Right lobe of liver (tissue), 6 donors: ENCODE measurements at regions not wholly inside any gene's neighbourhood (a gene's known extent, or its start where the extent isn't known, plus 50 kb on each side); places are given as distances from the start of the nearest gene placed in this dataset.

Experiments
- ATAC-seq, 4 donors: fragments of 200-7000 bp; cut with Tn5 transposase; one replicate each; pipeline ENCODE4 v1.9.1; 2020; ENCODE audit warnings: mild to moderate bottlenecking in 4 of 4, moderate library complexity in 4 of 4
- DNase-seq, 3 donors: peaks; one replicate each; pipeline ENCODE4 v3.0.0-alpha.2; 2020
- H3K27ac ChIP-seq, 3 donors: fragments of 200-600 bp; one replicate each; pipeline ENCODE4 v1.8.0; 2022
- H3K27me3 ChIP-seq, 2 donors: fragments of 200-600 bp; one replicate each; pipeline ENCODE4 v1.8.0; 2022
- H3K36me3 ChIP-seq, 4 donors: fragments of 200-600 bp; sonication (generic) in 1 of 4; one replicate each; pipeline versions ENCODE4 v1.5.1 to v1.8.0; 2017 to 2022; ENCODE audit warnings: control low read depth in 1 of 4
- H3K4me1 ChIP-seq, 4 donors: fragments of 200-600 bp; sonication (generic) in 1 of 4; one replicate each; pipeline versions ENCODE4 v1.5.1 to v1.8.0; 2017 to 2022; ENCODE audit warnings: control low read depth in 1 of 4
- H3K4me3 ChIP-seq, 3 donors: fragments of 200-600 bp; one replicate each; pipeline ENCODE4 v1.8.0; 2022
- H3K9me3 ChIP-seq, 4 donors: fragments of 200-600 bp; sonication (generic) in 1 of 4; one replicate each; pipeline versions ENCODE4 v1.5.1 to v1.8.0; 2017 to 2022; ENCODE audit warnings: control low read depth in 1 of 4
- POLR2A ChIP-seq: fragments of 450-650 bp; IDR thresholded peaks from one replicate; pipeline ENCODE4 v1.6.1; 2017; ENCODE audit warnings: antibody characterized with exemption, mild to moderate bottlenecking
- WGBS: methylation state at CpG from one replicate; pipeline ENCODE4 v1.1.6; 2018; ENCODE audit warnings: low coverage, low lambda C conversion rate; ENCODE audit not compliant: insufficient coverage; ENCODE audit errors: missing lambda C conversion rate; 5-methylcytosine and 5-hydroxymethylcytosine counted together
- intact Hi-C, 2 donors: fragments of 100-400 bp; cut with DNase I; formaldehyde crosslinking; loops; one replicate each; pipeline versions ENCODE4 v1.11.2 to v1.14.1; 2022
- TF ChIP-seq, protein P1 (sequence below), 4 donors: fragments of 200-600 bp in 3 of 4; fragments of 450-650 bp in 1 of 4; IDR thresholded peaks; one replicate each; pipeline versions ENCODE4 v1.5.1 to v1.8.0; 2016 to 2022; ENCODE audit warnings: antibody characterized with exemption in 4 of 4, mild to moderate bottlenecking in 2 of 4
- donor health status: DM: no; HTN: yes; CAD: no.
- donor health status: DM: no; HTN: no; CAD: no.
- donor health status: DM: no; HTN: no; CAD: no.
- donor health status: DM: no; HTN: yes; CAD: no.
- donor health status: DM: no; HTN: yes; CAD: no.

DNA sequence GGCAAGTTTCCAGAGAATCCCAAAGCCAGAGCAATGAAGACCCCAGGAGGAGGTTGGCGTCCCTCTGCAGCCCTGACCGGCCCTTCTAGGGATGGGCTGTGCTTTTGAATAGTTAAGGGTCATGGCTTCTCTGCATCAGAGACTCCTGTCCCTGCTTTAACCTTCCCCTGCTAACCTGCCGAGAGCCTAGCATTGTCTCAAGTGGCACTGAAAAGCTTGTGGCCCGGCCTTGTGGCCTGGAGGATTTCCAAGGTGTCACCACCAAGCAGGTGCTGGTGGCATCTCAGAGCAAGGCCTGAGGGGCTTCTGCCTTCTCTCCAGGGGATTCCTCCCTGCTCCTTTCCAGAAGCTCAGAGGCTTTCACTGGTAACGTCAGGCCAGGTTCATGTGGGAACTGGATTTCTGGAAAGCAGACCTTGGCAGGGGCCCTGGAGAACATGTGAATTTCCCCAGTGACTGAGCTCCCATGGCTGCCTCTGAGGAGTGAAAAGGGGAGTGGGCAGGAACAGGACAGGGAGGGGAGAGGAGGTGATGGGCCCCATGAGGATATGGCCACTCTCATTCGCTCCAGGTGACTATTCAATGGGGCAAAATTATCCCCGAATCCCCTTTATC, 409.9 kb downstream of the PTPRU start:
- intact Hi-C loops = no loop called here

DNA sequence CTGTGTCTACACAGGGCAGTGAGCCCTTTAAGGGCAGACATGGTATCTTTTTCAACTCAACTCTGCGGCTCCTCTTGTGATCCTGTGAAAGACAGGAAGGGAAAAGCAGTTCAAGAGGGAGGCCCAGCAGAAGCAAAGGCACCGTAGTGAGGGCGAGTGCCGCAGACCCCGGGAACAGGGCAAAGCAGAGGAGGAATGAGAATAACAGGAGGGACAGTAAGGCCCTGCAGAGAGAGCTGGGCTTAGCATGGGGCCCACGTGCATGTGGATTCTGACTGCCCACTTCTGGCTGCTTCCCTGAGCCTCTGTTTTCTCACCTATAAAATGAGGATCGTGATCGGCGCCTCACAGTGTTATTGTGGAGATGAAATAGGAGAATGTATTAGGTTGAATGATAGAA, 409.3 kb downstream of the PTPRU start:
- TF ChIP-seq POLR2A = no peak
- TF ChIP-seq, protein P1, sequence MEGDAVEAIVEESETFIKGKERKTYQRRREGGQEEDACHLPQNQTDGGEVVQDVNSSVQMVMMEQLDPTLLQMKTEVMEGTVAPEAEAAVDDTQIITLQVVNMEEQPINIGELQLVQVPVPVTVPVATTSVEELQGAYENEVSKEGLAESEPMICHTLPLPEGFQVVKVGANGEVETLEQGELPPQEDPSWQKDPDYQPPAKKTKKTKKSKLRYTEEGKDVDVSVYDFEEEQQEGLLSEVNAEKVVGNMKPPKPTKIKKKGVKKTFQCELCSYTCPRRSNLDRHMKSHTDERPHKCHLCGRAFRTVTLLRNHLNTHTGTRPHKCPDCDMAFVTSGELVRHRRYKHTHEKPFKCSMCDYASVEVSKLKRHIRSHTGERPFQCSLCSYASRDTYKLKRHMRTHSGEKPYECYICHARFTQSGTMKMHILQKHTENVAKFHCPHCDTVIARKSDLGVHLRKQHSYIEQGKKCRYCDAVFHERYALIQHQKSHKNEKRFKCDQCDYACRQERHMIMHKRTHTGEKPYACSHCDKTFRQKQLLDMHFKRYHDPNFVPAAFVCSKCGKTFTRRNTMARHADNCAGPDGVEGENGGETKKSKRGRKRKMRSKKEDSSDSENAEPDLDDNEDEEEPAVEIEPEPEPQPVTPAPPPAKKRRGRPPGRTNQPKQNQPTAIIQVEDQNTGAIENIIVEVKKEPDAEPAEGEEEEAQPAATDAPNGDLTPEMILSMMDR (IDR thresholded peaks at IDR 0.05) = no peak
- no peaks in the 10 kb centered on the region for H3K36me3 ChIP-seq
- no peak overlapping the region for H3K27ac ChIP-seq
- peak in 1 of 3 donors; percentile 11 for DNase-seq
- intact Hi-C loops = no loop called here
- ATAC-seq = no peak
- 51% methylated on average over 7 of the region's 9 CpGs for WGBS
- H3K4me3 ChIP-seq = no peak overlapping the region
- no peaks in the 10 kb centered on the region for H3K27me3 ChIP-seq
- no peaks in the 10 kb centered on the region for H3K9me3 ChIP-seq
- no peaks in the 10 kb centered on the region for H3K4me1 ChIP-seq

More for the DNA sequence above, 409.9 kb downstream of the PTPRU start:
- Histone ChIP-seq H3K4me1 (no peaks in the 10 kb centered on the region), H3K36me3 (no peaks in the 10 kb centered on the region), H3K27me3 (no peaks in the 10 kb centered on the region), H3K4me3 (no peak overlapping the region), H3K27ac (no peak overlapping the region), H3K9me3 (no peaks in the 10 kb centered on the region)
- WGBS = 100% methylated on average over 1 of the region's 7 CpGs
- peak in 1 of 3 donors; percentile 23 for DNase-seq
- TF ChIP-seq, protein P1 (IDR thresholded peaks at IDR 0.05) = no peak
- TF ChIP-seq POLR2A = no peak
- no peak for ATAC-seq

DNA sequence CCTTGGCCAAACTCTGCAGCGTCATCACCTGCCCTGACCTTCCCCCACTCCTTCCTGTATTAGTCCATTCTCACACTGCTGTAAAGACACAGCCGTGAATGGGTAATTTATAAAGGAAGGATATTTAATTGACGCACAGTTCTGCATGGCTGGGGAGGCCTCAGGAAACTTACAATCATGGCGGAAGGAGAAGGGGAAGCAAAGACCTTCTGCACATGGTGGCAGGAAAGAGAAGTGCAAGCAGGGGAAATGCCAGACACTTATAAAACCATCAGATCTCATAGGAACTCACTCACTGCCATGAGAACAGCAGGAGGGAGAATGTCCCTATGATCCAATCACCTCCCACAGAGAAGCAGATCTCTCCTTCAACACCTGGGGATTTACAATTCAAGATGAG, 408.5 kb downstream of the PTPRU start:
- no peaks in the 10 kb centered on the region for H3K4me1 ChIP-seq
- 48% methylated on average over 4 of the region's 4 CpGs for WGBS
- intact Hi-C loops = no loop called here
- TF ChIP-seq POLR2A = no peak
- TF ChIP-seq, protein P1 (IDR thresholded peaks at IDR 0.05) = no peak
- no peak for ATAC-seq
- no peak for DNase-seq
- H3K27ac ChIP-seq = no peak overlapping the region
- no peaks in the 10 kb centered on the region for H3K27me3 ChIP-seq
- H3K9me3 ChIP-seq = no peaks in the 10 kb centered on the region
- no peak overlapping the region for H3K4me3 ChIP-seq
- H3K36me3 ChIP-seq = no peaks in the 10 kb centered on the region

DNA sequence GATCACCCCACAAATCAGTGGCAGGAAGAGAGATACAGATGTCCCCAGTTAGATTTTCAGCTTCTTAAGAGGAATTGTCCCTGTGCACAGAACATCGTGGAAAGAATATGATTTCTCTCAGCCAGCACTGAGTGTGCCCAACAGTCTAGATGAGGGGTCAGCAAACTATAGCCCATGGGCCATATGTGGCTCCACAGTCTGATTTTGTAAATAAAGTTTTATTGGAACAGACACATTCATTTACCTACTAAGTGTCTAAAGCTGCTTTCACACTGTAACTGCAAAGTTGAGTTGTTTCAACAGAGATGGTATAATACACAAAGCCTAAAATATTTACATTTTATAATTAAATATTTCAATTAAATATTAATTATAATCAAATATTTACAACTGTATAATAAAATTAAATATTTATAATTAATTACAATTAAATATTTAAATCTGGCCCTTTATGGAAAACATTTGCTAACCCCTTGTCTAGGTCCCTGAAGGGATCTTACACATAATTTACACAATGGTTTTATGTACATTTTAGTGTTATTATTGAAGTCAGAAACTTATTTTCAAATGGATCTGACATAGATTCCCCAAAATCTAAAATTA, 407.6 kb downstream of the PTPRU start:
- no peak overlapping the region for H3K4me3 ChIP-seq
- intact Hi-C loops = no loop called here

More for the DNA sequence above, 407.6 kb downstream of the PTPRU start:
- 57% methylated on average over 1 of the region's 1 CpG for WGBS
- TF ChIP-seq, protein P1 (IDR thresholded peaks at IDR 0.05) = no peak
- TF ChIP-seq POLR2A = no peak
- Histone ChIP-seq H3K27ac (no peak overlapping the region), H3K4me1 (no peaks in the 10 kb centered on the region), H3K27me3 (no peaks in the 10 kb centered on the region), H3K36me3 (no peaks in the 10 kb centered on the region), H3K9me3 (no peaks in the 10 kb centered on the region)
- ATAC-seq (no peak), DNase-seq (no peak)
